Cardiac fibroblast (primary cell): ENCODE measurements at regions not wholly inside any gene's neighbourhood (a gene's known extent, or its start where the extent isn't known, plus 50 kb on each side); places are given as distances from the start of the nearest gene placed in this dataset.

Source experiments
- DNase-seq, 2 donors: peaks; one replicate each; pipeline versions ENCODE4 v3.0.0 to v3.0.0-alpha.2; 2010; ENCODE audit warnings: low read depth in 2 of 2
- H3K4me3 ChIP-seq, 2 donors: replicated peaks in 1 of 2; 1 replicate in 1 of 2; 2 replicates in 1 of 2; pipeline ENCODE4 v1.5.1; 2011; ENCODE audit warnings: low read depth in 2 of 2, low read length in 2 of 2, mild to moderate bottlenecking in 2 of 2, moderate library complexity in 1 of 2
- TF ChIP-seq, protein P1 (sequence below): IDR thresholded peaks from one replicate; pipeline ENCODE4 v1.5.1; 2011; ENCODE audit warnings: low read depth, mild to moderate bottlenecking, low read length, inconsistent platforms

DNA sequence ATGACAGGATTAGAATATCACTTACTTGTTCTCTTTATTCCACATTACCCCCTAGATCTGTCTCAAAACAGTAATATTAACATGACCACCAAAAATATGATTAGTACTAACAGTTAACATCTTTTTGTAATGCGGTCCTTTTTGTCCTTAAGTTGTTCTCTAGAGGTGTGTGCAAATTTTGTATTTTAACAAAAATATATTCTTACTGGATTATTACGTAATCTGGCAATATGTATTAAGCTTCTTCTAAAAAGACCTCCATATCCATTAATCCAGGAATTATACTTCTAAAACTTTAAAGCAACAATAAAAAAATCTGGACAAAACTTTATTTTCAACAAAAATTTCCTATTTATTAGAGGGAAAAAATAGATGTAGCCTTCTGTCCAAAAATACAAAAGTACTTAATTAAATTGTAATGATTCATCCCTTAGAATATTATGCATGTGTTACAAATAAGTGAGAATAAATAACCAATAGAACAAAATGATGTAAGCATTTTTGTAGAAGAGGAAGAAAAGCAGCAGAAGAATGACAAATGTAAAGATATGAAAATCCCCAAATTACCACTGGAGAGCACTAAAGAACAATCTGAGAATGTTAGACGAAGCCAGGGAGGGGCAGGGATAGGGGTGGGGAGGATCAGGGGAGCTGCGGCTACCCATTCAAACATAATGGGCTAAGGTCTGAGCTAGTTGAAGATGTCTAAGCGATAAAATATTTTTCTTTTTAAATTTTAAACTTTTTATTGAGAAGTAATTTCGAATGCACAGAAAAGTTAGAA is 945.6 kb downstream of the MCTP2 start:
- H3K4me3 ChIP-seq, result no peak overlapping the region
- DNase-seq, result no peak
- TF ChIP-seq, protein P1, sequence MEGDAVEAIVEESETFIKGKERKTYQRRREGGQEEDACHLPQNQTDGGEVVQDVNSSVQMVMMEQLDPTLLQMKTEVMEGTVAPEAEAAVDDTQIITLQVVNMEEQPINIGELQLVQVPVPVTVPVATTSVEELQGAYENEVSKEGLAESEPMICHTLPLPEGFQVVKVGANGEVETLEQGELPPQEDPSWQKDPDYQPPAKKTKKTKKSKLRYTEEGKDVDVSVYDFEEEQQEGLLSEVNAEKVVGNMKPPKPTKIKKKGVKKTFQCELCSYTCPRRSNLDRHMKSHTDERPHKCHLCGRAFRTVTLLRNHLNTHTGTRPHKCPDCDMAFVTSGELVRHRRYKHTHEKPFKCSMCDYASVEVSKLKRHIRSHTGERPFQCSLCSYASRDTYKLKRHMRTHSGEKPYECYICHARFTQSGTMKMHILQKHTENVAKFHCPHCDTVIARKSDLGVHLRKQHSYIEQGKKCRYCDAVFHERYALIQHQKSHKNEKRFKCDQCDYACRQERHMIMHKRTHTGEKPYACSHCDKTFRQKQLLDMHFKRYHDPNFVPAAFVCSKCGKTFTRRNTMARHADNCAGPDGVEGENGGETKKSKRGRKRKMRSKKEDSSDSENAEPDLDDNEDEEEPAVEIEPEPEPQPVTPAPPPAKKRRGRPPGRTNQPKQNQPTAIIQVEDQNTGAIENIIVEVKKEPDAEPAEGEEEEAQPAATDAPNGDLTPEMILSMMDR, result no peak

DNA sequence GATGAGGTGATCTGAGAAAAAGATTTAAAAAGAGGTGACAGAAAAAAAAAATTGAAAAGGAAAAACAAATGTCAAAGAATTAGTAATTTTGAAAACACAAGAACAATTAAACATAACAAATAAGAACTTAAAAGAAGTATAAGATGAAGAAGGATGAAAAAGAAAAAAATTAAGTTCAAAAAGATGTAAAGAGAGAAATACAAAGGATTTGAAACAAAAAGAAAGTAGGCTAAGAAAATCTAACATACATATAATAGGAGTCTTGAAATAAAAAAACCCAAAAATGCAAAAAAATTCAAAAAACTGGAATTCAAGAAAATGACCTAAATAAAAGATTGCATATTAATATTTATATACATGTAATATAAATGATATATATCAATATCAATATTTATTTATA is 949.2 kb downstream of the MCTP2 start:
- no peak overlapping the region for H3K4me3 ChIP-seq
- TF ChIP-seq, protein P1, result no peak
- no peak for DNase-seq

DNA sequence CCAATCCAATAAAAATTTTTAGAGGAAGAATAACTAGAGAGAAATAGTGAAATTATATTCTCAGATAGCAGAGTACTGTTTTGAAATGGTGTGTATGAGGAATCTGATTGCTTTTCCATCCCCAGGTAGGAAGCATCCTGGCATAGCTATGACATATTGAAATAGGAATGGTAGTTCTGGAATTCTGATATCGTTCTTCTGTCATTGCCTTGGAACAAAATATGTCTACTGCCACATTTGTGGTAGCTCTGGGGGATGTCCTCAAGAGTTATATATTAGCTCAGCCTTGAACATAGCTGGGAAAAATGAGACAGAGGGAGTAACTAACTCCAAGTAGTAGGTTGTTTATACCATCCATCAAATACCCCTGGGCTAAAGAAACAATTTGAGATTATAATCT is 950.7 kb downstream of the MCTP2 start:
- no peak overlapping the region for H3K4me3 ChIP-seq
- DNase-seq, result no peak
- TF ChIP-seq, protein P1, result no peak

DNA sequence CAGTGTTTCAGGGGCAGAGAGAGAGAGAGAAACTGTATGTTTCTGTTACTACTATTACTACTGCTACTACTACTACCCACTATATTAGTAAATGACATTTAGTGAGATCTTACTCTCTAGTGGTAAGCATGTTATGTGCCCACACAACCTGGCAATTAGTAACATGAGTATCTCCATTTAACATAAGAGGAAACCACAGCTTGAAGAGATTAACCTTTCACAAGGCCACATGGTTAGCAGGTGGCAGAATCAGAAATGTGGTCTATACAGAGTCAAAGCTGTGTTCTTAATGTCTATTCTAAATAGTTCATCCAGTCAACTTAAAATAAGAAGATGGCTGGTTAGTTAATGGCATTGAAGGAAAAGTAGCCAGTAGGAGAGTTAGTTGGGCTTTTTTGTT is 961.6 kb downstream of the MCTP2 start:
- no peak overlapping the region for H3K4me3 ChIP-seq
- TF ChIP-seq, protein P1, result no peak
- DNase-seq, result no peak

DNA sequence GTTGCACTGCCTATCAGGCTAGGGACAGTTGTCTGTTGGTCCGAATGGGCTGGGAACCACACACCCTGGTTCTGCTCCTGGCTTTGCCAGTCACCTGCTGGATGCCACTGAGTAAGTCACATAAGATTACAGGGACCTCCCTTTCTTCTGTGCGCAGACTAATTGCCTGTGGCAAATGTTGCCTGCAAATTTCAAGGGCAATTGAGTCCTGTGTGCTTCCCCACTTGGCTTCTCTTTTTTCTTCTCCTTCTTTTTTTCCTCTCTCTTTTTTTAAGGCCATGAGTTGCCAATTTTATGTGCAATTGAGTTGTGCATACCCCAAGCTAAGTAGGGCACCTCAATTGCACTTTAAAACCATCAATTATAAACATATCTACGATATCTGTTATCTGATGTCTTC is 963.4 kb downstream of the MCTP2 start:
- TF ChIP-seq, protein P1, result no peak
- DNase-seq, result no peak
- H3K4me3 ChIP-seq, result no peak overlapping the region

DNA sequence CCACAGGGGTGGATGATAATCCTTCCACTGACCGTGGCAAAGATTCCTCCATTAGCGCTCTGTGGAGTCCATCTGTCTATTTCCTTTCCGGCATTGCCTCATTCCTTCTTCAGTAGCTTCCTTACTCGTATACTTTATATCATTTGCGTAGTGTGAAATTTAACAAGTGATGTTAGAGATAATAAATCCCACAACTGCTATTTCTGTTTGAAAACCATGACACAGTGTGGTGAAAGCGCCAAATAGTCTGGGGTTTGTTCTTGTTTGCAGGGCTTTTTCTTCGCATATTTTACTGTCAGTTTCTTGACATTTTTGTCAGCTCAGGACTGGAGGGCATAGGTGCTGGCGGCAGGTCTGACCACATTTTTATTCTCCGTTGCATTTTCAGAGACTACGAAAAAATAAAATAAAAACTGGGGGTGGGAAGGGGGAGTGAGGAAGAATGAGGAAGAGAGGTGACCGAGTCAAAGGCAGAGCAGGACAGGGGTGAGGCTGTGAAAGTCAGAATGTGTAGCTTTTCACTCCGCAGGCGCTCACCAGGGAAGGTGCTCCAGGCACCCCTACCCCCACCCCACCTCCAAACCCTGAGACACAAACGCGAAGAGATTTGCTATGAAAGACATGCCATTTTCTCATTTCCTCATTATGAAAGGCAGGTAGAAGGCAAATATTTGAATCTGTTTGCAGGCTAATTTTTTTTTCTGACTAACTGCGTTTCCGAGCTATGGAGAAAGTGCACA is 965.0 kb downstream of the MCTP2 start:
- DNase-seq, result no peak
- TF ChIP-seq, protein P1, result no peak
- no peak overlapping the region for H3K4me3 ChIP-seq
